HG03565 (cell line): ENCODE measurements at regions not wholly inside any gene's neighbourhood (a gene's known extent, or its start where the extent isn't known, plus 50 kb on each side); places are given as distances from the start of the nearest gene placed in this dataset.

Source experiments
- ATAC-seq: cut with Tn5 transposase; IDR thresholded peaks from one replicate; pipeline ENCODE4 v1.9.1; 2021; ENCODE audit warnings: mild to moderate bottlenecking, moderate library complexity; ENCODE audit not compliant: unreplicated experiment

GRCh38 chr5:34501016-34501415 lies 155.1 kb upstream of the RAI14 start:
- no peak for ATAC-seq

- no peak for ATAC-seq
Measured at GRCh38 chr5:34501840-34502239, 154.3 kb upstream of the RAI14 start.

- no peak for ATAC-seq
Measured at GRCh38 chr5:34502581-34502980, 153.5 kb upstream of the RAI14 start.

GRCh38 chr5:34503379-34504253 lies 152.5 kb upstream of the RAI14 start:
- no peak for ATAC-seq

- ATAC-seq, result no peak
Measured at GRCh38 chr5:34504967-34505366, 151.2 kb upstream of the RAI14 start.

- ATAC-seq, result no peak
Measured at GRCh38 chr5:34505731-34506130, 150.4 kb upstream of the RAI14 start.

- ATAC-seq, result no peak
Measured at GRCh38 chr5:34507933-34508332, 148.2 kb upstream of the RAI14 start.

- ATAC-seq, result no peak
Measured at GRCh38 chr5:34509392-34509791, 146.7 kb upstream of the RAI14 start.

GRCh38 chr5:34510002-34510401 lies 146.1 kb upstream of the RAI14 start:
- ATAC-seq, result no peak

GRCh38 chr5:34511063-34511462 lies 145.1 kb upstream of the RAI14 start:
- no peak for ATAC-seq

GRCh38 chr5:34511481-34511880 lies 144.6 kb upstream of the RAI14 start:
- ATAC-seq, result no peak

- no peak for ATAC-seq
Measured at GRCh38 chr5:34511915-34512314, 144.2 kb upstream of the RAI14 start.

GRCh38 chr5:34516166-34516565 lies 140.0 kb upstream of the RAI14 start:
- no peak for ATAC-seq

GRCh38 chr5:34516686-34517085 lies 139.4 kb upstream of the RAI14 start:
- no peak for ATAC-seq

- no peak for ATAC-seq
Measured at GRCh38 chr5:34517249-34517648, 138.9 kb upstream of the RAI14 start.

- no peak for ATAC-seq
Measured at GRCh38 chr5:34519489-34520220, 136.5 kb upstream of the RAI14 start.

- no peak for ATAC-seq
Measured at GRCh38 chr5:34521628-34522290, 134.4 kb upstream of the RAI14 start.

- ATAC-seq, result peak; percentile 84
Measured at GRCh38 chr5:34522599-34523386, 133.3 kb upstream of the RAI14 start.

- ATAC-seq, result no peak
Measured at GRCh38 chr5:34523387-34523726, 132.8 kb upstream of the RAI14 start.

- no peak for ATAC-seq
Measured at GRCh38 chr5:34524123-34524522, 132.0 kb upstream of the RAI14 start.

GRCh38 chr5:34525761-34526160 lies 130.4 kb upstream of the RAI14 start:
- ATAC-seq, result no peak
